HUES6 (cell line): ENCODE measurements at regions not wholly inside any gene's neighbourhood (a gene's known extent, or its start where the extent isn't known, plus 50 kb on each side); places are given as distances from the start of the nearest gene placed in this dataset.

Source experiments
- H3K27ac ChIP-seq: 2 replicates; pipeline ENCODE4 v1.7.0; 2013; ENCODE audit warnings: low read depth, mild to moderate bottlenecking, low read length, inconsistent platforms
- H3K27me3 ChIP-seq: 2 replicates; pipeline ENCODE4 v1.6.1; 2013; ENCODE audit warnings: low read length; ENCODE audit not compliant: control insufficient read depth, insufficient read depth
- H3K36me3 ChIP-seq: 2 replicates; pipeline ENCODE4 v1.6.1; 2013; ENCODE audit warnings: low read length; ENCODE audit not compliant: control insufficient read depth, insufficient read depth
- H3K4me1 ChIP-seq: 2 replicates; pipeline ENCODE4 v1.6.1; 2013; ENCODE audit warnings: low read length; ENCODE audit not compliant: control insufficient read depth, insufficient read depth
- H3K4me3 ChIP-seq: 2 replicates; pipeline ENCODE4 v1.5.1; 2013; ENCODE audit warnings: low read depth, low read length
- H3K9ac ChIP-seq: one replicate; pipeline ENCODE4 v1.6.1; 2013; ENCODE audit warnings: mild to moderate bottlenecking, low read length
- H3K9me3 ChIP-seq: 2 replicates; pipeline ENCODE4 v1.6.1; 2013; ENCODE audit warnings: low read depth, low read length; ENCODE audit not compliant: control insufficient read depth, insufficient read depth

GRCh38 chr20:54711071-54711470 lies 235.7 kb downstream of the DOK5 start:
- H3K27me3 ChIP-seq: no peaks in the 10 kb centered on the region
- no peaks in the 10 kb centered on the region; the same call in 1 of the 2 replicates for H3K4me1 ChIP-seq
- H3K27ac ChIP-seq: no peak overlapping the region
- H3K9ac ChIP-seq: no peak overlapping the region
- no peaks in the 10 kb centered on the region for H3K9me3 ChIP-seq
- H3K36me3 ChIP-seq: no peaks in the 10 kb centered on the region
- H3K4me3 ChIP-seq: no peak overlapping the region

GRCh38 chr20:54710341-54710740 lies 234.9 kb downstream of the DOK5 start:
- H3K4me1 ChIP-seq: no peaks in the 10 kb centered on the region; the same call in 1 of the 2 replicates
- H3K27me3 ChIP-seq: no peaks in the 10 kb centered on the region
- no peaks in the 10 kb centered on the region for H3K9me3 ChIP-seq
- no peak overlapping the region for H3K27ac ChIP-seq
- no peak overlapping the region for H3K4me3 ChIP-seq
- no peak overlapping the region for H3K9ac ChIP-seq
- no peaks in the 10 kb centered on the region for H3K36me3 ChIP-seq

- H3K4me3 ChIP-seq: no peak overlapping the region
- no peaks in the 10 kb centered on the region for H3K36me3 ChIP-seq
Observed at GRCh38 chr20:54708229-54708628, 232.8 kb downstream of the DOK5 start.

GRCh38 chr20:54707801-54708200 lies 232.4 kb downstream of the DOK5 start:
- Histone ChIP-seq H3K27ac (no peak overlapping the region), H3K36me3 (no peaks in the 10 kb centered on the region), H3K4me3 (no peak overlapping the region), H3K4me1 (no peaks in the 10 kb centered on the region), H3K27me3 (no peaks in the 10 kb centered on the region), H3K9ac (no peak overlapping the region), H3K9me3 (no peaks in the 10 kb centered on the region)

More at GRCh38 chr20:54708229-54708628, 232.8 kb downstream of the DOK5 start:
- H3K9ac ChIP-seq: no peak overlapping the region
- H3K27ac ChIP-seq: no peak overlapping the region
- no peaks in the 10 kb centered on the region for H3K27me3 ChIP-seq
- H3K9me3 ChIP-seq: no peaks in the 10 kb centered on the region
- H3K4me1 ChIP-seq: no peaks in the 10 kb centered on the region

GRCh38 chr20:54706581-54706980 lies 231.2 kb downstream of the DOK5 start:
- no peaks in the 10 kb centered on the region for H3K9me3 ChIP-seq
- H3K36me3 ChIP-seq: no peaks in the 10 kb centered on the region
- H3K9ac ChIP-seq: no peak overlapping the region
- no peaks in the 10 kb centered on the region for H3K27me3 ChIP-seq
- no peak overlapping the region for H3K27ac ChIP-seq
- no peaks in the 10 kb centered on the region for H3K4me1 ChIP-seq
- no peak overlapping the region for H3K4me3 ChIP-seq

GRCh38 chr20:54704032-54704635 lies 228.7 kb downstream of the DOK5 start:
- H3K27ac ChIP-seq: no peak overlapping the region
- no peaks in the 10 kb centered on the region for H3K4me1 ChIP-seq
- no peak overlapping the region for H3K4me3 ChIP-seq
- H3K27me3 ChIP-seq: no peaks in the 10 kb centered on the region
- H3K36me3 ChIP-seq: no peaks in the 10 kb centered on the region
- no peak overlapping the region for H3K9ac ChIP-seq
- H3K9me3 ChIP-seq: no peaks in the 10 kb centered on the region
